NCI-H460 (cell line): ENCODE measurements at regions not wholly inside any gene's neighbourhood (a gene's known extent, or its start where the extent isn't known, plus 50 kb on each side); places are given as distances from the start of the nearest gene placed in this dataset.

Source experiments
- DNase-seq: peaks from one replicate; pipeline ENCODE4 v3.0.0-alpha.2; 2016; ENCODE audit warnings: low read depth; ENCODE audit errors: extremely low read depth

- no peak for DNase-seq
These were observed 262.8 kb upstream of the NR2F2 start for GRCh38 chr15:96067677-96068076.

GRCh38 chr15:96068897-96069296, 261.6 kb upstream of the NR2F2 start:
- DNase-seq, result no peak

- no peak for DNase-seq
These were observed 259.9 kb upstream of the NR2F2 start for GRCh38 chr15:96070636-96071035.

- no peak for DNase-seq
These were observed 257.7 kb upstream of the NR2F2 start for GRCh38 chr15:96072821-96073220.

- DNase-seq, result no peak
These were observed 256.6 kb upstream of the NR2F2 start for GRCh38 chr15:96073908-96074307.

GRCh38 chr15:96075895-96076294, 254.6 kb upstream of the NR2F2 start:
- DNase-seq, result no peak

- no peak for DNase-seq
These were observed 254.2 kb upstream of the NR2F2 start for GRCh38 chr15:96076350-96076749.

- DNase-seq, result no peak
These were observed 251.5 kb upstream of the NR2F2 start for GRCh38 chr15:96079041-96079440.

GRCh38 chr15:96079882-96080281, 250.6 kb upstream of the NR2F2 start:
- DNase-seq, result no peak

GRCh38 chr15:96086164-96086563, 244.3 kb upstream of the NR2F2 start:
- DNase-seq, result no peak

GRCh38 chr15:96087180-96087884, 243.2 kb upstream of the NR2F2 start:
- DNase-seq, result no peak

GRCh38 chr15:96088650-96089049, 241.8 kb upstream of the NR2F2 start:
- no peak for DNase-seq

GRCh38 chr15:96089405-96090058, 241.0 kb upstream of the NR2F2 start:
- DNase-seq, result no peak

GRCh38 chr15:96092186-96092585, 238.3 kb upstream of the NR2F2 start:
- no peak for DNase-seq

GRCh38 chr15:96093063-96093462, 237.4 kb upstream of the NR2F2 start:
- DNase-seq, result no peak

- no peak for DNase-seq
These were observed 232.8 kb upstream of the NR2F2 start for GRCh38 chr15:96097661-96098060.

GRCh38 chr15:96102631-96103030, 227.9 kb upstream of the NR2F2 start:
- no peak for DNase-seq

- DNase-seq, result no peak
These were observed 224.3 kb upstream of the NR2F2 start for GRCh38 chr15:96106181-96106580.

GRCh38 chr15:96106628-96107027, 223.9 kb upstream of the NR2F2 start:
- no peak for DNase-seq

GRCh38 chr15:96107916-96108315, 222.6 kb upstream of the NR2F2 start:
- DNase-seq, result no peak

GRCh38 chr15:96108405-96108804, 222.1 kb upstream of the NR2F2 start:
- no peak for DNase-seq

- DNase-seq, result no peak
These were observed 220.7 kb upstream of the NR2F2 start for GRCh38 chr15:96109820-96110219.

GRCh38 chr15:96112018-96112417, 218.5 kb upstream of the NR2F2 start:
- DNase-seq, result no peak
